HG02981 (cell line): ENCODE measurements at regions not wholly inside any gene's neighbourhood (a gene's known extent, or its start where the extent isn't known, plus 50 kb on each side); places are given as distances from the start of the nearest gene placed in this dataset.

Experiments used
- ATAC-seq: cut with Tn5 transposase; IDR thresholded peaks from one replicate; pipeline ENCODE4 v1.9.1; 2021; ENCODE audit warnings: mild to moderate bottlenecking, moderate library complexity; ENCODE audit not compliant: unreplicated experiment

- no peak for ATAC-seq
Observed at GRCh38 chr5:84606784-84607183, 222.1 kb upstream of the EDIL3 start.

GRCh38 chr5:84605241-84605640 is 220.6 kb upstream of the EDIL3 start:
- ATAC-seq: no peak

GRCh38 chr5:84603568-84604185 is 219.0 kb upstream of the EDIL3 start:
- ATAC-seq: no peak

- no peak for ATAC-seq
Observed at GRCh38 chr5:84602371-84602771, 217.7 kb upstream of the EDIL3 start.

GRCh38 chr5:84599964-84600363 is 215.3 kb upstream of the EDIL3 start:
- no peak for ATAC-seq

GRCh38 chr5:84597904-84598303 is 213.2 kb upstream of the EDIL3 start:
- ATAC-seq: no peak

- no peak for ATAC-seq
Observed at GRCh38 chr5:84590629-84591028, 205.9 kb upstream of the EDIL3 start.

GRCh38 chr5:84589926-84590325 is 205.2 kb upstream of the EDIL3 start:
- no peak for ATAC-seq

GRCh38 chr5:84585218-84585617 is 200.5 kb upstream of the EDIL3 start:
- ATAC-seq: no peak

GRCh38 chr5:84578226-84578625 is 193.5 kb upstream of the EDIL3 start:
- no peak for ATAC-seq

- no peak for ATAC-seq
Observed at GRCh38 chr5:84573017-84573712, 188.5 kb upstream of the EDIL3 start.

GRCh38 chr5:84569307-84569706 is 184.6 kb upstream of the EDIL3 start:
- ATAC-seq: no peak

- ATAC-seq: no peak
Observed at GRCh38 chr5:84568171-84568570, 183.5 kb upstream of the EDIL3 start.

GRCh38 chr5:84565866-84566265 is 181.2 kb upstream of the EDIL3 start:
- ATAC-seq: no peak

- no peak for ATAC-seq
Observed at GRCh38 chr5:84564321-84565075, 179.8 kb upstream of the EDIL3 start.

- ATAC-seq: no peak
Observed at GRCh38 chr5:84550222-84550621, 165.5 kb upstream of the EDIL3 start.

GRCh38 chr5:84549054-84549453 is 164.4 kb upstream of the EDIL3 start:
- ATAC-seq: no peak

- no peak for ATAC-seq
Observed at GRCh38 chr5:84546686-84547085, 162.0 kb upstream of the EDIL3 start.

GRCh38 chr5:84536797-84537196 is 152.1 kb upstream of the EDIL3 start:
- no peak for ATAC-seq

- no peak for ATAC-seq
Observed at GRCh38 chr5:84535281-84535680, 150.6 kb upstream of the EDIL3 start.

- ATAC-seq: no peak
Observed at GRCh38 chr5:84524491-84524890, 139.8 kb upstream of the EDIL3 start.

GRCh38 chr5:84518862-84519261 is 134.2 kb upstream of the EDIL3 start:
- no peak for ATAC-seq
